Thoracic aorta (tissue), 2 donors: ENCODE measurements at regions not wholly inside any gene's neighbourhood (a gene's known extent, or its start where the extent isn't known, plus 50 kb on each side); places are given as distances from the start of the nearest gene placed in this dataset.

Source experiments
- ATAC-seq: fragments of 150-250 bp; one replicate; pipeline ENCODE4 v1.8.0; 2017; ENCODE audit warnings: low read depth; ENCODE audit not compliant: insufficient number of reproducible peaks, low FRiP score
- DNase-seq: peaks from one replicate; pipeline ENCODE4 v3.0.0-alpha.2; 2020; ENCODE audit warnings: low spot score
- H3K27ac ChIP-seq, 2 donors: fragments of 200-600 bp; sonication (generic); 1 replicate in 1 of 2; 2 replicates in 1 of 2; pipeline ENCODE4 v1.5.1; 2016; ENCODE audit warnings: mild to moderate bottlenecking in 2 of 2, moderate library complexity in 2 of 2
- H3K27me3 ChIP-seq: fragments of 200-600 bp; sonication (generic); replicated peaks from 2 replicates; pipeline ENCODE4 v1.6.0; 2016; ENCODE audit warnings: mild to moderate bottlenecking; ENCODE audit not compliant: insufficient read depth
- H3K36me3 ChIP-seq: fragments of 200-600 bp; sonication (generic); one replicate; pipeline ENCODE4 v1.5.1; 2016
- H3K4me1 ChIP-seq, 2 donors: fragments of 200-600 bp; sonication (generic); 1 replicate in 1 of 2; 2 replicates in 1 of 2; pipeline versions ENCODE4 v1.5.1 to v1.6.0; 2016; ENCODE audit warnings: low read depth in 2 of 2, mild to moderate bottlenecking in 1 of 2; ENCODE audit not compliant: control insufficient read depth in 1 of 2
- H3K4me3 ChIP-seq: fragments of 200-600 bp; sonication (generic); 2 replicates; pipeline ENCODE4 v1.5.1; 2016; ENCODE audit warnings: mild to moderate bottlenecking
- H3K9me3 ChIP-seq: fragments of 200-600 bp; sonication (generic); 2 replicates; pipeline ENCODE4 v1.5.1; 2016
- CTCF ChIP-seq: fragments of 200-600 bp; sonication (generic); IDR thresholded peaks from one replicate; pipeline ENCODE4 v1.5.1; 2019; ENCODE audit warnings: antibody characterized with exemption

- ATAC-seq: no peak
- Histone ChIP-seq H3K4me3 (no peak overlapping the region), H3K27ac (no peak overlapping the region), H3K27me3 (no peaks in the 10 kb centered on the region), H3K4me1 (no peaks in the 10 kb centered on the region), H3K9me3 (no peaks in the 10 kb centered on the region), H3K36me3 (no peaks in the 10 kb centered on the region)
- TF ChIP-seq CTCF: no peak
- no peak for DNase-seq
These were observed 154.0 kb downstream of the INHBB start for GRCh38 chr2:120499784-120500495.

GRCh38 chr2:120501591-120501990 is 155.7 kb downstream of the INHBB start:
- Histone ChIP-seq H3K27me3 (no peaks in the 10 kb centered on the region), H3K9me3 (no peaks in the 10 kb centered on the region), H3K4me1 (no peaks in the 10 kb centered on the region), H3K27ac (no peak overlapping the region), H3K36me3 (no peaks in the 10 kb centered on the region), H3K4me3 (no peak overlapping the region)
- no peak for ATAC-seq
- DNase-seq: no peak
- no peak for TF ChIP-seq CTCF

GRCh38 chr2:120502357-120502756 is 156.4 kb downstream of the INHBB start:
- Histone ChIP-seq H3K27me3 (no peaks in the 10 kb centered on the region), H3K9me3 (no peaks in the 10 kb centered on the region), H3K4me1 (no peaks in the 10 kb centered on the region), H3K27ac (no peak overlapping the region), H3K36me3 (no peaks in the 10 kb centered on the region), H3K4me3 (no peak overlapping the region)
- ATAC-seq: no peak
- DNase-seq: no peak
- no peak for TF ChIP-seq CTCF

GRCh38 chr2:120502761-120503160 is 156.8 kb downstream of the INHBB start:
- H3K4me1 ChIP-seq: peaks cover 0 to under 1% of the 10 kb centered on the region in 2 donors
- H3K4me3 ChIP-seq: no peak overlapping the region
- ATAC-seq (no peak), DNase-seq (no peak)
- no peak overlapping the region for H3K27ac ChIP-seq
- no peaks in the 10 kb centered on the region for H3K9me3 ChIP-seq
- TF ChIP-seq CTCF: no peak
- no peaks in the 10 kb centered on the region for H3K27me3 ChIP-seq
- no peaks in the 10 kb centered on the region for H3K36me3 ChIP-seq

- ATAC-seq: no peak
- Histone ChIP-seq H3K36me3 (no peaks in the 10 kb centered on the region), H3K27me3 (no peaks in the 10 kb centered on the region), H3K4me1 (peaks cover 0 to 6% of the 10 kb centered on the region in 2 donors), H3K4me3 (no peak overlapping the region), H3K9me3 (no peaks in the 10 kb centered on the region), H3K27ac (no peak overlapping the region)
- no peak for TF ChIP-seq CTCF
- no peak for DNase-seq
These were observed 157.4 kb downstream of the INHBB start for GRCh38 chr2:120503206-120503792.
